H54 (cell line): ENCODE measurements at regions not wholly inside any gene's neighbourhood (a gene's known extent, or its start where the extent isn't known, plus 50 kb on each side); places are given as distances from the start of the nearest gene placed in this dataset.

Experiments used
- DNase-seq: peaks from one replicate; pipeline ENCODE4 v3.0.0; 2011; ENCODE audit warnings: low spot score, mixed read lengths; ENCODE audit not compliant: insufficient read length
- FAIRE-seq: peaks from 3 replicates; lab custom pipeline; 2011; peaks lifted over from hg19 to GRCh38; lab: Jason Lieb, UNC
- POLR2A ChIP-seq: IDR thresholded peaks from 2 replicates; pipeline ENCODE4 v1.6.1; 2011; ENCODE audit warnings: low read depth, mild to moderate bottlenecking, low read length

DNA sequence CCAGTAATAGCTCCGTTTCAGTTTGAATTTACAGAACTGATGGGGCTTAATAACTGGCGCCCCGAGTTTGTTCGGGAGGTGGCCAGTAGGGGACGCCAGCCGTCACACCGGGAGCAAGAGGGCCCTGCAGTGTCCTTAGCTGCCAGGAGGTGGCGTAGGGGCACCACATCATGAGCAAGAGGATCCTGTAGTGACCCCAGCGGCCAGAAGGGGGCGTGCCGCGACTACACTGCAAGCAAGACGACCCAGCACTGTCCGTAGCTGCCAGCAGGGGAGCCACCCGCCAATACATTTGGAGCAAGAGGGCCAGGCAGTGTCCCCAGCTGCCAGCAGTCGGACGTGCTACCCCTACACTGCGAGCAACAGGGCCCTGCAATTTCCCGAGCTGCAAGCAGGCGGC lies 663.7 kb upstream of the B3GAT1 start:
- DNase-seq (no peak), FAIRE-seq (no peak)
- no peak for TF ChIP-seq POLR2A

DNA sequence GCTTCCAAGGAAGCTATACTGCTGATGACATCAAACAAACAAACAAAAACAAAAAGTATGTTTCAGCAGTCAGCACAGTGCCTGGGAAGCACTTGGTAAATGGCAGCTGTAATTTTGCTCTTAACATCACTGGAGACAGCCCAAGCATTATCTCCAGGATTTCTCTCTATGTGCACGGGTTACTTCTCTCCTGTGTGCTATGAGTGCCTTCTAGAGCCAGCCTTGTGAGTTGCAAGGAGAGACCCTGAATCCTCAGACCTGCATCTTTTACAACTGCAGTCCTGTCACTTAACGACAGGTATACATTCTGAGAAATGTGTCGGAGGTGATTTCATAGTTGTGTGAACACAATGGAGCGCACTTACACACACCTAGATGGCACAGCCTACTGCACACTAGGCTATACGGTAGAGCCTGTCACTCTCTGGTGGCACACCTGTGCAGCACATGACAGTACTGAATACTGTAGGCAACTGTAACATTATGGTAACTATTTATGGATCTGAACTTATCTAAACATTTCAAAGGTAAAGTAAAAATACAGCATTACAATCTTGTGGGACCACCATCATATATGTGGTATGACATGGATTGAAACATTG lies 662.5 kb upstream of the B3GAT1 start:
- no peak for TF ChIP-seq POLR2A
- no peak for DNase-seq
- FAIRE-seq, result no peak

DNA sequence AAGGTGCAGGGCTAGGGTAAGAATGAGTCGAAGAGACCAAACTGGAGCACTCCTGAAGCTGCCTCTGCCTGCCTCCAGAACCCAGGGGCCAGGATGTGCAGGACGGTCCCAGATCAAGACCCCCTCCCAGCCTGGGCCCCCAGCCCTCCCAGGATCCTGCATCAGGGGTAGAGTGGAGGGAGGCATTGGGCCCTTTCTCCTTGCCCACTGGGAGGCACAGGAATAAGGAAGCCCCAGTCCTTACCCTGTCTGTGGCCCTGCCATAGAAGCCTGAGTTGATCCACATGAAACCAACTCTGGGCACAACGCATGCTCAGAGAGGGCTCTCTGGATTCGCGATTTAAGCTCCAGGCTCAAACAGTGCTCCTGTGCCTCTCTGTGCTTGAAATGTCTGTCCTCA lies 661.8 kb upstream of the B3GAT1 start:
- DNase-seq, result no peak
- no peak for FAIRE-seq
- no peak for TF ChIP-seq POLR2A

DNA sequence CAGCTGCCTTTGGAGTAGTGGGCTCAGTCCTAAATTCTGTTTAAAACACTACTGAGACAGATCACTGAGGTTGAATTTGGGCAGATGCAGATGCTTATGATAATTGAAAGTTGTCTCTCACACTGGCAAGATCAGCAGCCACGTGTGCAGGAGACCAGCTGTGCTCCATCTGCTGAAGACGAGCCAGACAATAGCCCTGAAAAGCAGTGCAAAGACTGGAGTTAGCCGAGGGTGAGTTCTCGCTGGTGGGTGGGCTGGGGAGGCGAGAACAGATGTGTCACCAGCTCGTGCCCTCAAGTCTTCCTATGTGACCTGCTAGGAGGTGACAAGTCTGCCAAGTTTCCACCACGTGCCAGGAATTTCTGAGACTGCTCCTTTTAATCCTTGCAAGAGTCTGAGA lies 661.3 kb upstream of the B3GAT1 start:
- DNase-seq, result no peak
- no peak for TF ChIP-seq POLR2A
- FAIRE-seq, result no peak

DNA sequence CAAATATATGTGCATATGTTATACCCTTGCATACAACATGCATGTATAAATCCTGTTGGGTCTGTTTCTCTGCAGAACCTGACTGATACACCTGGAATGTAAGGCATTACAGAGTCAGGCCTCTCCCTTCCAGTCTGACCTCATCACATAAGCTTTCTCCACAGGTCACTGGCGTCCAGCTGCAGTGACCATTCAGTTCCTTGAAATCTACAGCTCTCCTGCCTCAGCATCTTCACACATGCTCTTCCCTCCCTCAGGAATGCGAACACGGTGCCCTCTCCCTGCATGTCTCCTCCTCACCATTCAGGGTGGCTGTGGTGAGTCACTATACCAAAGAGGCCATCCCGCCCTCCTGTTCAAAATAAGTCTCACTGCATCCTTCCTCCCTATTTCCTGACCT lies 657.8 kb upstream of the B3GAT1 start:
- no peak for TF ChIP-seq POLR2A
- DNase-seq (no peak), FAIRE-seq (no peak)

DNA sequence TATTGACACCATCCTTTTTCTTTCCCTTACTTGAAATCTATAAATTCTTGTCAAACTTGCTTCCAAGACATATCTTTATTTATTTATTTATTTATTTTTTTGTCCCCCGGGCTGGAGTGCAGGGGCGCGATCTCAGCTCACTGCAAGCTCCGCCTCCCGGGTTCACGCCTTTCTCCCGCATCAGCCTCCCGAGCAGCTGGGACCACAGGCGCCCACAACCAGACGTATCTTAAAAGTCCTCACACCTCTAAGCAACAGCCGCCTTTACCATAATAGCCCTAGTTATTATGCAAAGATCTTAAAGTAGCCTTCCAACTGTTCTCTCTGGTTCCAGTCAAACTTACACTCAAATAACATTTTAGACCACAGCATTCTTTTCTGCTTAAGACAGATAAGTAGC lies 657.0 kb upstream of the B3GAT1 start:
- TF ChIP-seq POLR2A, result no peak
- FAIRE-seq (no peak), DNase-seq (no peak)

DNA sequence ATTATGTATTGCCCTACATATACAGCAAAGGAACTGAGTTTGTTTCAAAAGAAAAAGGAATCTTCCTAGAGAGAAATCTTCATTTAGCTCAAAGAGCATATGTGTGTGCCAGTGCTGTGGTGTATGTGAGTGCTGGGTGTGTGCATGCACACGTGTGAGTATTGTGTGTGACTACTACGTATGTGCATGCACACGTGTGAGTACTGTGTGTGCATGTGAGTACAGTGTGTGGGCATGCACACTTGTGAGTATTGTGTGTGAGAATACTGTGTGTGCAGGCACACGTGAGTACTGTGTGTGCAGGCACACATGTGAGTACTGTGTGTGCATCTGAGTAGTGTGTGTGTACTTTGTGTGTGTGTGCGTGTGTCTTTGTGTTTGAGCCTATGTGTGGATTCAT lies 651.0 kb upstream of the B3GAT1 start:
- no peak for FAIRE-seq
- no peak for DNase-seq
- no peak for TF ChIP-seq POLR2A

DNA sequence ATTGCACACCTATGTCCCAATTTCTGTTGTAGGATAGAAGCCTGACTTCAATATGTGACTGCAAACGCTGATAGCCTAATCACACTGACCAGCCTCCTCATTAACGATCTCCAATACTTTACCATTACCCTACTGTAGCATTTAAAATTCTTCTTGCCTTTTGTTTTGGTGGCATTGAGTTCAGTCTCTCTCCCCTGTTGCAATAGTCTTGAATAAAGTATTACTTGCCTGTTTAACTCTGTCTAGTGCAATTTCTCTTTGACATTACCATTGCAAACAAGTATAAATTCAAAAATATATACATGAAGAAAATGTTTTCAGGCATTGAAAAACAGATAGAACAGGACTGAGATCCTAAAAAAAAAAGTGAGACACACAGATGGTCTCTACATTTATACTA lies 649.1 kb upstream of the B3GAT1 start:
- no peak for TF ChIP-seq POLR2A
- DNase-seq (no peak), FAIRE-seq (no peak)

DNA sequence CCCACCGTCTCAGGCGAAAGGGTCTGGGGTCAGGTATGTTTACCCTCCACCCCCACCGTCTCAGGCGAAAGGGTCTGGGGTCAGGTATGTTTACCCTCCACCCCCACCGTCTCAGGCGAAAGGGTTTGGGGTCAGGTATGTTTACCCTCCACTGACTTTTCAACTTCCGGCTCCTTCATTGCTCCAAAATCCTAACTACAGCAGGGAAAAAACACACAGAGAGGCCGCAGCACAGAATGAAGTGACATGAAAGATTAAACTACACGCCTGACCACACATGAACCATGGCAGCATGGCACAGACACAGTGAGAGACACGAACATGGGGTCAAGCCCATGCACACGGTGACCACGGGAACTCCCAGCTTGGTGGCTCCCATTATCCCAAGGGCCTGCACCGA lies 634.9 kb upstream of the B3GAT1 start:
- FAIRE-seq (no peak), DNase-seq (no peak)
- TF ChIP-seq POLR2A, result no peak

DNA sequence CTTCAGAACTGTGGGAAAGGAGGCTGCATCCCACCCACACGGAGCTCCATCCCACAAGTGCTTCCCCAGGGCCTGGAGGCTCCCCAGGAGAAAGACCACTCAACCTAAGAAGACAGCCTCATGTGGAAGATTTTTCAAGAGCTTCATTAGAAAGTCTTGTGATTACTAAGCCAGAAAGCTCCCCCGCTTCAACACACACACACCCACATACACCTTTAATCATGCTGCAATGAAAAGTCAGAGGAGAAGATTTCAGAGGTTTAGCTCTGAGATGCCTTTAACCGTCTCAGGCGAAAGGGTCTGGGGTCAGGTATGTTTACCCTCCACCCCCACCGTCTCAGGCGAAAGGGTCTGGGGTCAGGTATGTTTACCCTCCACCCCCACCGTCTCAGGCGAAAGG lies 634.5 kb upstream of the B3GAT1 start:
- DNase-seq (no peak), FAIRE-seq (no peak)
- no peak for TF ChIP-seq POLR2A

DNA sequence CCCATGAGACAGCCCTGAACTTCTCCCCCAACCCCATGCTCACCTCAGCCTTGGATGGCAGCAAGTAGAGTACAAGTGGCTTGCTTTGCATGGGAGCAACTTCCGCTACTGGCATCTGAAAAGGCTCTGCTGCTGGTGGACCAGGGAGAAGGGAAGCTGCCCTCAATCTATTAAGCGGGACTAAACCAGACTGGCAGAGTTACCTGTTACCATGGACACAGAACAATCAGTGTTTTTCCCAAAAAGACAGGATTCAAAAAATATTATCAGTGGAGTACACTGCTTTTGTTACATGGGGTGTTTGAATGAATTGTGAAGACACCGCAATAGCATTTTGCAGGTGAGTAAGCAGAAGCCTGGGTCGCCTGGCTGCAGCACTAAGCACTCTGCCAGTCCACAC lies 631.4 kb upstream of the B3GAT1 start:
- TF ChIP-seq POLR2A, result no peak
- no peak for FAIRE-seq
- no peak for DNase-seq

DNA sequence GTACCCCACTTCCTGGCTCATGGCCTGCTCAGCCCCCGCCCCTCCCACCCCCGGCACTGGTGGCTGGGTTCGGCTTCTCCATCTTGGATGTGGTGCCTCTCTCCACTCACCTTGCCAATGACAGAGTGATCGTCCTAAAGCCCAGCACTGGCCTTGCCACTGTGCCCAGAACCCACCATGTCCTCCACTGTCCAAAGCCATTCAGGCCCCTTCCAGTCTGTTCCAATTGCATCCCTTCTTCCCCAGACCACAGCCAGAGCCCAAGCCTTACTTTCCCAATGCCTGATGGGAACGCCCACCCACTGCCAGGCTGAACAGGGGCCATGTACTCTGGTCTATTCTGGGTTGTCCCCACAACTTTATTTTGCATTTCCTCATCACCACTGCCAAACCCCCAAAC lies 625.8 kb upstream of the B3GAT1 start:
- no peak for TF ChIP-seq POLR2A
- DNase-seq (no peak), FAIRE-seq (no peak)

DNA sequence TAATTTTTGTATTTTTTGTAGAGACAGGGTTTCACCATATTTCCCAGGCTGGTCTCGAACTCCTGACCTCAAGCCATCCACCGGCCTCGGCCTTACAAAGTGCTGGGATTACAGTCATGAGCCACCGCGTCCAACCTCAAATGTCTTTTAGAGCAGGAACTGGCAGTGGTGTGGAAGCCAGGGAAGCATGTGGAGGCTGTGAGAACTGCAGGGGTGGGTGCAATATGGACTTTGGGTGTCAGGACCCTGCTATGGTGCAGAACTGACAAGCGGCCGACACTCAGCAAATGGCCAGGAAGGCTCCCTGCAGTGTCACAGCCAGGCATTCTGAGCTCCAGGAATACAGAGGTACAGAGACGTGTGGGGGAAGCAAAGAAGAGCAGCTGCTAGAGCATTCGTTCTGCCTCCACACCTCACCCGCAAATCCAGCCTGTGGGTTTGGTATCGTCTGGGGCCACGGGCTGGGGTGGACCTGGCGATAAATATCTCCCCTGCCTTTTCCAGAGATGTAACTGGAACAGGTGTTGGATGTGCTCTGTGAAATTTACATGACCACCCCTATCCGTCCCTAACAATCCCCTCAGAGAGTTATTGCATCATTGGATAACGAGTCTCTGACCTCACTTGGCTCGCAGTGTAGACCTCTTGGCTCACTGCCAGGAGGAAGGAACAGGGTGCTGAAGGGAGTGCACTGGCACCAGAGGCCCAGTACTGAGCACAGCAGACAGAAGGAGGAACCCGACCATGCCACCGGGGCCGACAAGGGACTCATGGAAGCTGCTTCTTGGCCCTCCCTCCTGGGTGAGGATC lies 624.7 kb upstream of the B3GAT1 start:
- DNase-seq, result no peak
- no peak for TF ChIP-seq POLR2A
- no peak for FAIRE-seq

DNA sequence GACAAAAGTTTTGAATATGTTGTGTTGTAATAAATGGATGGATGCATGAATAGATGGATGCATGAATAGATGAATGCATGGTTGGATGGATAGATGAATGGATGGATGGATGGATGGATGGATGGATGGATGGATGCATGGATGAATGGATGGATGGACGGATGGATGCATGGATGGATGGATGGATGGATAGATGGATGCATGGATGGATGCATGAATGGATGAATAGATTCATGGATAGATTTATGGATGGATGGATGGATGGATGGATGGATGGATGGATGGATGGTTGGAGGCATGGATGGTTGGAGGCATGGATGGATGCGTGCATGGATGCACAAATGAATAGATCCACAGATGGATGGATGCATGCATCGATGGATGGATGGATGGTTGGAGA lies 623.2 kb upstream of the B3GAT1 start:
- no peak for TF ChIP-seq POLR2A
- DNase-seq (no peak), FAIRE-seq (no peak)

DNA sequence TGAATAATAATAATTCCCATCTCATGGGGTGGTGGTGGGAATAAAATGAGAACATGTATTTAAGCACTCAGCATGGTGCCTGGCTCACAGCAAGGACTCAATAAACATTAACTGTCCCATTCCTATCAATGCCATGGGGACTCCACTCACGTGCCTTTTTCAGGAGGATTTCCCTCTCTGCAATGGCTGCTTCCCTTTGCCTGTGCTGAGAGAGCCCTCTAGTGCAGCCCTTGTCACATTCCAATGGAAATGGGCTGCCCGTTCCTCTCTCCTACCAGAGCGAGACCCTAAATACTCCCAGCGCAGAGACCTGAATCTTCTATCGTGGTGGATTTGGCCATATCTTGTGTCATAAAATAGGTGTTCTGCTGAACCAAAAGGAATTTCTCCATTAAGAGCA lies 621.5 kb upstream of the B3GAT1 start:
- no peak for DNase-seq
- no peak for FAIRE-seq
- no peak for TF ChIP-seq POLR2A
